OCI-LY1 (cell line): ENCODE measurements at regions not wholly inside any gene's neighbourhood (a gene's known extent, or its start where the extent isn't known, plus 50 kb on each side); places are given as distances from the start of the nearest gene placed in this dataset.

Experiments
- H2AFZ ChIP-seq: fragments of 200-600 bp; sonication (generic), shearing (Covaris generic); 2 replicates; pipeline ENCODE4 v1.6.0; 2014; ENCODE audit warnings: antibody characterized with exemption, mild to moderate bottlenecking, low read length
- H3F3A ChIP-seq: fragments of 200-600 bp; sonication (generic), shearing (Covaris generic); 2 replicates; pipeline ENCODE4 v1.6.0; 2014; ENCODE audit warnings: mild to moderate bottlenecking, antibody characterized with exemption, low read length, moderate library complexity; ENCODE audit not compliant: insufficient read depth
- H3K27ac ChIP-seq: fragments of 200-600 bp; sonication (generic); 2 replicates; pipeline ENCODE4 v1.5.1; 2014; ENCODE audit warnings: low read length, mixed run types, mild to moderate bottlenecking, low read depth; ENCODE audit not compliant: poor library complexity, severe bottlenecking
- H3K27me3 ChIP-seq: fragments of 200-600 bp; sonication (generic); 2 replicates; pipeline ENCODE4 v1.6.0; 2014; ENCODE audit warnings: antibody characterized with exemption, mild to moderate bottlenecking, low read length, moderate library complexity; ENCODE audit not compliant: insufficient read depth
- H3K36me3 ChIP-seq: fragments of 200-600 bp; sonication (generic); 2 replicates; pipeline ENCODE4 v1.6.1; 2014; ENCODE audit warnings: mild to moderate bottlenecking, antibody characterized with exemption, low read length, moderate library complexity, mixed read lengths; ENCODE audit not compliant: insufficient read depth
- H3K4me1 ChIP-seq: fragments of 200-600 bp; sonication (generic); 2 replicates; pipeline ENCODE4 v1.5.1; 2014; ENCODE audit warnings: mild to moderate bottlenecking, low read length, moderate library complexity; ENCODE audit not compliant: insufficient read depth, severe bottlenecking
- H3K4me2 ChIP-seq: fragments of 200-600 bp; sonication (generic), shearing (Covaris generic); 2 replicates; pipeline ENCODE4 v1.6.1; 2014; ENCODE audit warnings: low read length
- H3K4me3 ChIP-seq: fragments of 200-600 bp; sonication (generic); 2 replicates; pipeline ENCODE4 v1.5.1; 2014; ENCODE audit warnings: low read length, low read depth, mild to moderate bottlenecking, mixed read lengths; ENCODE audit not compliant: poor library complexity, severe bottlenecking
- H3K79me2 ChIP-seq: fragments of 200-600 bp; shearing (Covaris generic); 2 replicates; pipeline ENCODE4 v1.6.1; 2016; ENCODE audit warnings: mixed run types, low read length, mixed read lengths; ENCODE audit not compliant: insufficient read depth
- H3K9ac ChIP-seq: fragments of 200-600 bp; sonication (generic), shearing (Covaris generic); 2 replicates; pipeline ENCODE4 v1.6.1; 2014; ENCODE audit warnings: mild to moderate bottlenecking, low read length, mixed read lengths
- H3K9me2 ChIP-seq: fragments of 200-600 bp; sonication (generic), shearing (Covaris generic); 2 replicates; pipeline ENCODE4 v1.6.1; 2014; ENCODE audit warnings: low read depth, mild to moderate bottlenecking, low read length, mixed read lengths
- H3K9me3 ChIP-seq: fragments of 200-600 bp; shearing (Covaris generic); 2 replicates; pipeline ENCODE4 v1.6.1; 2014; ENCODE audit warnings: low read length, mixed read lengths
- H4K20me1 ChIP-seq: fragments of 200-600 bp; sonication (generic), shearing (Covaris generic); 2 replicates; pipeline ENCODE4 v1.6.0; 2016; ENCODE audit warnings: mild to moderate bottlenecking, low read length; ENCODE audit not compliant: insufficient read depth
- EZH2 ChIP-seq: fragments of 200-600 bp; sonication (generic), shearing (Covaris generic); IDR thresholded peaks from 2 replicates; pipeline ENCODE4 v1.8.0; 2017; ENCODE audit warnings: borderline replicate concordance, mixed run types, mild to moderate bottlenecking, antibody characterized with exemption, low read length, moderate library complexity, mixed read lengths
- TF ChIP-seq, protein P1 (sequence below): fragments of 200-600 bp; sonication (generic), shearing (Covaris generic); IDR thresholded peaks from 2 replicates; pipeline ENCODE4 v1.5.1; 2017; ENCODE audit warnings: mild to moderate bottlenecking, antibody characterized with exemption, low read length, moderate library complexity, mixed read lengths

DNA sequence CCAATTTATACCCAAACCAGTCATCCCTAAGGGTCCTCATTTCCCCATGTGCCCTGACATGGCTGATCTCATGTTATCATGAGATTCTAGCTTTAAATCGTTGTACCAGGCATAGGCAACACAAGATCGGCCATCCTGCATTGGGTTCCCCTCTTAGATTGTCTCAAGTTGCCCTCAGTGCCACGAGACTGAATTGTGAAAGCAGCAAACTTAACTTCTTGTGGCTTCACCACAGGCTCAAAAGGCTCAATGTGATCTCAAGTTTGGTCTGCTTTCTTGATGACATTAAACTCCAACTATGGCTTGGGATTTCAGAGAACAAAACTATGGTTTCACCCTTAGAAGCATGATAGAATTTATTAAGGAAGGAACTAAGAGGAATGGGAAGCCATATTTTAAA is 168.5 kb upstream of the SYT6 start:
- Histone ChIP-seq H2AFZ (no peak overlapping the region), H3K27ac (no peak overlapping the region), H3K9me2 (no peaks in the 10 kb centered on the region), H3K36me3 (no peaks in the 10 kb centered on the region), H3K4me1 (no peaks in the 10 kb centered on the region), H3K27me3 (no peaks in the 10 kb centered on the region), H3K4me3 (no peak overlapping the region), H3K9me3 (no peaks in the 10 kb centered on the region), H3F3A (no peaks in the 10 kb centered on the region), H4K20me1 (no peaks in the 10 kb centered on the region), H3K4me2 (no peak overlapping the region), H3K79me2 (no peaks in the 10 kb centered on the region), H3K9ac (no peak overlapping the region)
- TF ChIP-seq EZH2, result no peak

DNA sequence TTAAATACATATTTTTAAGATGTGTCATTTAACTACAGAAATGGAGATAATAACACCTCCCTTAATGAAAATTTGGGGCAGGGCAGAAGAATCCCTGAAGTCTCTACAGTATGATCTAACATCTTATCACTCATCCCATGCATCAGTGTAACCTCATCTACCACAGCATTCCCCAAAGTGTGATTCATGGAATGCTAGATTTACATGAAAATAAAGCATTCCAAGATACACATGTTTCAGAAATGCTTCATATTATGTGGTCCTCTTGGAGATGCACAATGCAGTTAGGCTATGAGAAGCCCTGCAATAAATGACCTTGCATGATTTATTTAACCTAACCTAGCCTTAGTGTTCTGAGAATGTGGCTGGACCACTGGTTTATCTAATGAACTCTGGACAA is 166.9 kb upstream of the SYT6 start:
- Histone ChIP-seq H2AFZ (no peak overlapping the region), H3K36me3 (no peaks in the 10 kb centered on the region), H3K9me2 (no peaks in the 10 kb centered on the region), H3K4me2 (no peak overlapping the region), H4K20me1 (no peaks in the 10 kb centered on the region), H3K9ac (no peak overlapping the region), H3K9me3 (no peaks in the 10 kb centered on the region), H3K4me3 (no peak overlapping the region), H3F3A (no peaks in the 10 kb centered on the region), H3K27ac (no peak overlapping the region), H3K4me1 (no peaks in the 10 kb centered on the region), H3K79me2 (no peaks in the 10 kb centered on the region), H3K27me3 (no peaks in the 10 kb centered on the region)
- TF ChIP-seq, protein P1, sequence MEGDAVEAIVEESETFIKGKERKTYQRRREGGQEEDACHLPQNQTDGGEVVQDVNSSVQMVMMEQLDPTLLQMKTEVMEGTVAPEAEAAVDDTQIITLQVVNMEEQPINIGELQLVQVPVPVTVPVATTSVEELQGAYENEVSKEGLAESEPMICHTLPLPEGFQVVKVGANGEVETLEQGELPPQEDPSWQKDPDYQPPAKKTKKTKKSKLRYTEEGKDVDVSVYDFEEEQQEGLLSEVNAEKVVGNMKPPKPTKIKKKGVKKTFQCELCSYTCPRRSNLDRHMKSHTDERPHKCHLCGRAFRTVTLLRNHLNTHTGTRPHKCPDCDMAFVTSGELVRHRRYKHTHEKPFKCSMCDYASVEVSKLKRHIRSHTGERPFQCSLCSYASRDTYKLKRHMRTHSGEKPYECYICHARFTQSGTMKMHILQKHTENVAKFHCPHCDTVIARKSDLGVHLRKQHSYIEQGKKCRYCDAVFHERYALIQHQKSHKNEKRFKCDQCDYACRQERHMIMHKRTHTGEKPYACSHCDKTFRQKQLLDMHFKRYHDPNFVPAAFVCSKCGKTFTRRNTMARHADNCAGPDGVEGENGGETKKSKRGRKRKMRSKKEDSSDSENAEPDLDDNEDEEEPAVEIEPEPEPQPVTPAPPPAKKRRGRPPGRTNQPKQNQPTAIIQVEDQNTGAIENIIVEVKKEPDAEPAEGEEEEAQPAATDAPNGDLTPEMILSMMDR, result no peak
- no peak for TF ChIP-seq EZH2

DNA sequence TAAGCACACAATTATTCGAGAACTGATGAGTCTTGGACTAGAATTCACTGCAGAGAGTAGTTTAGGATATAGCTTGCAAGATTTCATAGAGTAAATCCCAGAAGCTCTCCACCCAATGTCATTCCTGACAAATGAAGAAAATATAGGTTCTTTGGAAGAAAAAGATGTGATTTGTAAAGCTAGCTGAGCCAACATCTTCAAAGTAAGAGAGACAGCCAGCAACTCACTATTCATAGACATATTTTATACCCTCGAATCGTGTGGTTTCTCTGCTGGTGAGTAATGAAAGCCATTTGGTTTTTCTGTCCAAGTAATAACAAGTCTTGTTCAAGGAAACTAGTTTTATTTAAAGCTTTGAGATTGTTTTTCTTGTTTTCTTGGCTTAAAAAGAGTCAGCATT is 165.7 kb upstream of the SYT6 start:
- Histone ChIP-seq H3K9ac (no peak overlapping the region), H3K27me3 (no peaks in the 10 kb centered on the region), H3K79me2 (no peaks in the 10 kb centered on the region), H3K4me1 (no peaks in the 10 kb centered on the region), H2AFZ (no peak overlapping the region), H4K20me1 (no peaks in the 10 kb centered on the region), H3K9me3 (no peaks in the 10 kb centered on the region), H3K4me2 (no peak overlapping the region), H3K9me2 (no peaks in the 10 kb centered on the region), H3F3A (no peaks in the 10 kb centered on the region), H3K27ac (no peak overlapping the region), H3K36me3 (no peaks in the 10 kb centered on the region), H3K4me3 (no peak overlapping the region)
- no peak for TF ChIP-seq EZH2

DNA sequence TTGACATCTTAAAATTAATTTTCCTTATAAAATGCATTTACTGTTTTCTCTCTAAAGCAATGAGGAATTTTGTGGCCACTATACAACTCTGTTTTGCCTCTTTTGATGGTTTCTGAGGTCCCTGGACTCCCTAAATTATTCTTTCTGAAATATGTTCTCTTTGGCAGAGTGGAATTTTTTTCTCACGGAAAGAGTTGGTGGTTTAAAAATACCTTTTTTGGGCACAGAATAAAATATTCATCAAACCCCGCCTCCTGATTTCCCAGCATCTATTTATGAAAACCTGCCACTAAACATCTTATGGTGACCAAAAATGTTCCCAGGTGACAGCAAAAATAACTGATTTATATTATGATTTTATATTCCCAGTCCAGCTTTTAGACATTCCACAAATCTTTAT is 165.3 kb upstream of the SYT6 start:
- H3K9me3 ChIP-seq, result 0 out of 2 replicates have a peak, but pooled peaks cover 2% of the 10 kb centered on the region
- H3K27me3 ChIP-seq, result no peaks in the 10 kb centered on the region
- no peak overlapping the region for H2AFZ ChIP-seq
- no peak overlapping the region for H3K27ac ChIP-seq
- H3K9ac ChIP-seq, result no peak overlapping the region
- no peaks in the 10 kb centered on the region for H3F3A ChIP-seq
- no peaks in the 10 kb centered on the region for H3K36me3 ChIP-seq
- H3K4me1 ChIP-seq, result no peaks in the 10 kb centered on the region
- H3K4me3 ChIP-seq, result no peak overlapping the region
- no peaks in the 10 kb centered on the region for H3K79me2 ChIP-seq
- H4K20me1 ChIP-seq, result no peaks in the 10 kb centered on the region
- no peak for TF ChIP-seq EZH2
- TF ChIP-seq, protein P1, result no peak
- no peaks in the 10 kb centered on the region for H3K9me2 ChIP-seq
- no peak overlapping the region for H3K4me2 ChIP-seq
